IPS DF 4.7 (cell line): ENCODE measurements at regions not wholly inside any gene's neighbourhood (a gene's known extent, or its start where the extent isn't known, plus 50 kb on each side); places are given as distances from the start of the nearest gene placed in this dataset.

Experiments used
- DNase-seq: peaks from one replicate; pipeline ENCODE4 v3.0.0-alpha.2; 2013; ENCODE audit warnings: low spot score; ENCODE audit errors: extremely low read depth

DNA sequence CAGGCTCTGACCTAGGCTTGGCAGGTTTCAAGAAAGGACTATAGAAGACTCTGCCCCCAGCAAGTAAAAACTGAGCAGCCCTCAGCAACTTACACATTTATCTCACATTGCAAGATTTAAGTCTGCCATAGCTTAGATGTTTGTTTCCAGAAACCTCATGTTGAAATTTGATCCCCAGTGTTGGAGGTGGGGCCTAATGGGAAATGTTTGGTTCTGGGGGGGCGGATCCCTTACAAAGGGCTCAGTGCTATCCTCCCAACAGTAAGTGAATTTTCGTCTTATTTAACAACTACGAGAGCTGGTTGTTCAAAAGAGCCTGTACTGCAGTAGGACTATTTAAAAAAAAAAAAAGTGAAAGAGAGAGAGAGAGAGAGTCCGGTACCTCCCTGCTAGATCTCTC lies 125.2 kb upstream of the PROK2 start:
- DNase-seq: no peak

DNA sequence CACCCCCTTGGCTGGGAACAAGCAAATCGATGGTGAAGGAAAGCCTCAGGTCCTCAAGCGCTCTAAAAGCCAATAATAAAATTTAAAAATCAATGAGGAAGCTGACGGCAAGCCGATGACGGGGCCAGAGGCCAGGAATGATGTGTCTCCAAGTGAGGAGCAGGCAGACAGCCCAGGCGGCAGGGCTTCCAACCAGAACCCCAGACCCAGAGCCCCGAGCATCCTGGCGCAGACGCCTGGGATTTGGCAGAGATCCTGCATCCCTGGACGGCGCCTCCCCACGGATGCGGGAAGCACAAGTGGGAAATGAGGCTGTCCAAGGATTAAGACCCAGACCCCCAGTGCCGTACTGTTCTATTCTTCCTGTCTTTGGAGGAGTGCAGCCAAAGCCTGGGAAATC lies 123.0 kb upstream of the PROK2 start:
- DNase-seq: no peak

DNA sequence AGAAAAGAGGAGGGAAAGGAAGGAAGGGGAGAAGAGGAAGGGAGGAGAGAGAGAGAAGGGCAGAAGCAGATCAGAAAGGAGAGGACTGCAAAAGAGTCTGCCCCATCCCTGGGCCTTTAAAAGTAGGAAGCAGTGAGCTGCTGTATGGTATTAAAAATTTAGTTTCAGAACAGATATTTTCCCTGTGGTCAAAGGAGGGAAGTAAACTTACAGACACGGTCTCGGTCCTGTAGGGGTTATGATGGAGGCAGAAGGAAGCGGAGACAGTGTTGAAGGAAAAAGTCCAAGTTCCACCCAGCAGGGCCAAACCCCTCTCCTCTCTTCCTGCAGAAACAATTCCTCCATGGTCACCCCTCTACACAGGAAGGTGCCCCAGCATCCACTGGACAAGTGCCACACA lies 122.0 kb upstream of the PROK2 start:
- DNase-seq: no peak

DNA sequence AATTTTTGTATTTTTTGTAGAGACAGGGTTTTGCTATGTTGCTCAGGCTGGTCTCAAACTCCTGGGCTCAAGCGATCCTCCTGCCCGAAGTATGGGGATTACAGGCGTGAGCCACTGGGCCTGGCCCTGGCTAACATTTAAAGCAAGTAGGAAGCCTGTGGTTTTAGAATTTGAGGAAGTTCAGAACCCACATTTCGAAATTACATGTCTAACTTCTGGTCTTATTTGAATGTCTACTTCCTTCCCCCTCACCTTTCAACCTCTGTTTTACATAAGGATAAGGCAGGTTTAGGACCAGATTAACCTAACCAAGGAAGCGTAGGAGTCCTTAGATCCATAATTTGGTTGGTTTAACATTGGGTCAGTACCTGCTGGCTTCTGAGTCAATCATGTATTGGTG lies 120.5 kb upstream of the PROK2 start:
- no peak for DNase-seq

DNA sequence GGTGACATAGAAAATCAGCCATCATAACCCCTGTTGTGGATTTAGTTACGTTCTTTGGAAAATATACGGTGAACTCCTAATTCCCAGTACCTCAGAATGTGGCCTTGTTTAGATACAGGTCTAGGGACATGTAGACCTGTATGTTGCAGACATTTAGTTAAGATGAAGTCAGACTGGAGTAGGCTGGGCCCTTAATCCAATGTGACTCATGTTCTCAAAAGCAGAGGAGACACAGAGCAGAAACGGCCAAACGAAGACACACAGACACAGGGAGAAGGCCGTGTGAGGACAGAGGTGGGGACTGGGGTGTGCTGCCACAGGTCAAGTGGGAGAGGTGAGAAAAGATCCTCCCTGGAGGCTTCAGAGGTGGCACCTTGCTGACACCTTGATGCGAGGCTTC lies 119.0 kb upstream of the PROK2 start:
- no peak for DNase-seq

DNA sequence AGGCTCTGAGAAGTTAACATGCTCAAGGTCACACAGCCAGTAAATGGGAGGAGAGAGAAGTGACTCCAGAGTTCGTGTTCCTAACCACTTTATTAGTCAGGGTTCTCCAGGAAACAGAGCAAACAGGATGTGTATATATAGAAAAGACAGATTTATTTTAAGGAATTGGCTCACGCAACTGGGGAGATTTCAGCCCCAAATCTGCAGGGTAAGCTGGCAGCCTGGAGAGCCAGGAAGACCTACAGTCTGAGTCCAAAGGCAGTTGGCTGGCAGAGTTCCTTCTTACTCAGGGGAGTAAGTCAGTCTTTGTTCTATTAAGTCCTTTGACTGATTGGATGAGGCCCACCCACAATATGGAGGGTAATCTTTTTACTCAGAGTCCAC lies 118.2 kb upstream of the PROK2 start:
- DNase-seq: no peak

DNA sequence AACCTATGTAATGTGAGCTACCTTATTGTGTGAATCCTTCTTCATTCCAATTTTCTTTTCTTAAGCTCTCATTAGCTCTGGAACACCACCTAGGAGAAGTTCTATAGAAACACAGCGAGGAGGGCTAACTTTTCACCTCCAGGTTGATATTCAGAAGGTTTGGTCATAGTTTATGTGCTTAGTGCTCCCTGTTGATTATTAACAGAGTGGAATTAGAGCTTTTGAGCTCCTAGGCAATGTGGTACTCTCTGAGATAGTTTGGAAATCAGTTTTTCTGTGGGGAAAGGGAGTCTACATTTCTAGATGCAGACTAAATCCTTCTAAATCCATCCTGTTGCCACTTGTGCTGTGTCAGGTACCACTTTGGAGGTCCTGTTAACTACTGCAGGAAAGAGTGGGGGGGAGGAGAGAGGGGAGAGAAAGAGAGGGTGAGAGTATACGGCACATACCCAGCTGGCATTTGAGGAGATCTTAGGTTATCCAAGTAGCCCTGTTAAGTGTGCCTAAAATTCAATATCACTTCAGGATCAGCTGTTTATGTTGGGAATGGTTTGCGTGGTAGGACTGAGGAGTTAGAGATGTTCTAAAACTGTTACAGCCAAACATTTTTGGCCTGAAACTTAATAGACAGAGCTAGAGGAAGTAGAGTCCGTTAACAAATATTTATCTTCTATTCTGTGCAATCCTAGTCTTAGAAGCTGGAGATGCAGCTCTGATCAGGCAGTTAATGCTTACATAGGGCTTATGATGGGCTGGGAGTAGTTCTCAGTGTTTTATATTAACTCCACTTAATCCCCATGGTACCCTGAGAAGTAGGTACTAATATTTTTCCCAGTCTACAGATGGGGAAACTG lies 117.5 kb upstream of the PROK2 start:
- no peak for DNase-seq

DNA sequence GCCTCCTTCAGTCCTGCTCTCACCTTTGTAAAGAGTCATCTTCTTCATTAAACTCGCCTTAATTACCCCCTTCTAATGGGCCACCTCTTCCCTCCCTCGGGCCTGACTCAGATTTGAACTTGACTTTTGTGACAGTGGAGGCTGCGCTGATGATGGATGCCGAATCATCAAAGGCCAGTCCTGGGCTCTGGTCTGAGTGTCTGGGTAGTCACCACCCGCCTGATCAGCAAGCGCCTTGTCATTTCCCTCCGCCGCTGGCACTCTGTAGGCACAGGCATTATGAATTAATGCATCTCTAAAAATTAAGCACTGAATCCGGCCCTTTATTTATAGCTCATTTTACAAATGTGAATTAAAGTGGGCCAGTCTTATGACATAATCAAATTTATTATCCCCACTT lies 116.7 kb upstream of the PROK2 start:
- no peak for DNase-seq

DNA sequence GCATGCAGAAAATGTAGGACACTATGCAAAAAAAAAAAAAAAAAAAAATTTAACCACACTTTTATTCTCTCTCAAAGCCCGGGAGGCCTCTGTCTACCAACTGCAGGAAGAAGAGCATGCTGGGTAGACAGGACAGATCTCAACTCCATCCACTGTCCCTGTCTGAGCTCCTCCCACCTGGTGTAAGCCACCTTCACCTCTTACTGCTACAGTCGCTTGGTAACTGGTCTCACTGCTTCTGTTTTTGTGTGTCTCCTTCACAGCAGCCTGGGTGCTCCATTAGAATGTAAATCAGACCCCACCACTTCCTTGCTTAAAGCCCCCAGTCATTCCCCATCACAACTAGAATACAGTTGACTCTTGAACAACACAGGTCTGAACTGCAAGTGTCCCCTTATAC lies 115.1 kb upstream of the PROK2 start:
- DNase-seq: no peak

DNA sequence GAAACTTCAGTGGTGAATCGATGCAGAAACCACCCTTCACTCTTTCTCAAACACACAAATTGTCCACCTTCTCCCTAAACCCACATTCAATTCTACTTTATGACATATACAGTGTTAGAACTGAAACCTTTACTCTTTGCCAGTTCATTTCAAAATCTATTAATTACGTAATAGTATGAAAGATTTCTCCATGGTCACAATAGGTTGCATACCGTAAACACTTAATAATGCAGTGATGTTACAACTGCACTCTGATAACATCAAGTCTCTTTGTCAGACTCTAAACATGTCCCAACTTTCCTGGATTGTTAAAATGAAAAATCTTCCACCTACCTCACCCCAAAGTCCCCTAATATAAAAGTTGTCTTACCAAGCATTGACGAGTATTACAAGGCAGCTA lies 111.8 kb upstream of the PROK2 start:
- no peak for DNase-seq

DNA sequence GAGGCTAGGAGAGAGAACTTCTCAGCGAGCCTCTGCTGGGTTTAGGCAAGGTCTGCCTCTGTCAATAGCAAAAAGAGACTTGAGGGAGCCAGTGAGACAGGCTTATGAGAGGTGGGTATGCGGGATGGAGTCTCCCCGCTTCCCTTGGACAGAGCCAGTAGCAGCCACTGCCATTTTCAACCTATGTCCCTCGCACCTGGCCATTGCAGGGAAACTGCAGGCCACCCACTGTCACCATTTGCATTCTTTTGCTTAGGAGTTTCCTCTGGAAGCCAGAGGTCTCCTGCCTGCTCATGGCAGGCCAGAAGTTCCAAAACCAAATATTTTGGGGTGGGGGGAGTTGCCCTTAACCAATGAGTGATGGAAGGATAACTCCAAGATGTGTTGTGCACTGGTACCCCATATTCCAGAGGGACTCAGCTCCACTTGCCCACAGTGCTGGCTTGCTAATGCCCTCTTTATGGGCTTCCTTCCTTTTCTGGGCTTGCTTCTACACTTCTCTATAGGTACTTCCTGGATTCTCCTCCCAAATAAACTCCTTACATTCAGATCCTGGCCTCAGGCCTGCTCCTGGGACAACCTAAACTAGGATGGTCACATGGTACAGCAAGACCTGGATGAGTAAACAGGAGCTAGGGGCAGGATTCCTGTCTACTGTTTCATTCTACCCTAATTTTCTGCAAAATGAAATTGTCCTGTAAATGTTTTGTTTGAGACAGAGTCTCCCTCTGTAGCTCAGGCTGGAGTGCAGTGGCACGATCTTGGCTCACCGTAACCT lies 108.9 kb upstream of the PROK2 start:
- no peak for DNase-seq

DNA sequence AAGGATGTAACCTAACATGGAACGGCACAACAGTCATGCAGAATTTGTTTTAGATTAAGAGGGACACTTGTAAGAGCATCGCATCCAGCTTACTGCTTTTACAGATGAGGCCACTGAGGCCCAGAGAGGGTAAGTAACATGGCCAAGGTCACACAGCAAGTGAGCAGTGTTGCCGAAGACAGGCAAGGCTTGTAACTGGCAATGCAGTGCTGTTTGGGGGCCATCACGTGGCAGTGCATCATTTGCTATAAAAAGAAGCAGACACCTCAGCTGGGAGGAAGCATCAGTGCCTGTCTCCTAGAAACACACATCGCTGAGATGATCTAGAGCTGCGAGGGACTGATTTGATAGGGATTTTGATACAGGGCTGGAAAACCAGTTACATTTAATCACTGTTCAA lies 108.2 kb upstream of the PROK2 start:
- DNase-seq: no peak

DNA sequence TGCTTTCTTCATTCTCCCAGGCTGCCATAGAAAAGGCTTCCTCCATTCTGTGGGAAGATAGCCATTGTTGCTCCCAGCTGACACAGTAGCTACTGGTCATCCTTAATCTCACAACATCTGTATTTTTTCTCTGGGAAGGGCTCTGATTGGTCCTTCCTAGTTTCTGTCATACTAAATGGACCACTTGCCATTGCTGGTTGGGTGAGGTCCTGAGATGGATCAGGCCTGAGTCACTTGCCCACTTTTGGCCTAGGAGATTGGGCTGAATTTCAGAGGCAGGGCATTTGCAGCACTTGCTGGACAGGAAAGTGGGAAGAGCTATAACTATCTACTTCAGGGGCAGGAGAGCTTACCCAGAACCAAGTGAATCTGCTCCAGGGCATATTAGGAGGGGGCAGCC lies 106.5 kb upstream of the PROK2 start:
- no peak for DNase-seq

DNA sequence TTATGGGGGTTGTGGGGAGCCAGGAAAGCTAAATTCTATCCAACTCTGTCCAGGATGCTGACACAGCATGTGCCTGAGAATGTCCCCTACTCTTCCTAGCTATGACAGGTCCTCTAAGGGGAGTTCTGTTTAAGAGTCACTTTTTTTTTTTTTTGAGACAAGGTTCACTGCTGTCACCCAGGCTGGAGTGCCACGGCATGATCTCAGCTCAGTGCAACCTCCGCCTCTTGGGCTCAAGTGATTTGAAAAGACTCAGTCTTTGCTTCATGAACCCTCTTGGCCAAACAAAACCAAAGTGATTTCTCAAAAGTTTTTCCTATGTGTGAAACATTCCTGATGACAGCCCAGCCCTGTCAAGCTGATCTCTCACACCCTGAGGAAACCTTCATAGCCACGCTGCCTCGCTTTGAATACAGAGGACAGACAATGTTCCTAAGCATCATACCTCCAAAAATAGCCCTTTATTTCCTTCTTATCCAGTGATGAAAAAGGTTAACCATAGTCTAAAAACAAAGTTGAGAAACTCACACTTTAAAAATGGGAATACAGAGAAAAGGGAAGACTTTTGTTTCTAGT lies 105.5 kb upstream of the PROK2 start:
- DNase-seq: no peak

DNA sequence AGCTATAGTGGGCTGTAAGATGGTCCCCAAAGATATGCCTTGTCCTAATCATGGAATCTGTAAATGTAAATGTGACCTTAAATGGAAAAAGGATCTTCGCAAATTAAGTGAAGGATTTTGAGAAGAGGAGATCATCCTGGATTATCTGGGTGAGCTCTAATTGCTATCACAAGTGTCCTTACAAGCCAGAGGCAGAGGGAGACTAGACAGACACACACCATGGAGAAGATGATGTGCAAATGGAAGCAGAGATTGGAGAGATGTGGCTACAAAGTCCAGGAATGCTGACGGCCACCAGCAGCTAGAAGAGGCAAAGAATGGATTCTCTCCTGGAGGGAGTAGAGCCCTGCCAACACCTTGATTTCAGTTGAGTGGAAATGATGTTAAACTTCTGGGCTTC lies 102.3 kb upstream of the PROK2 start:
- DNase-seq: no peak

DNA sequence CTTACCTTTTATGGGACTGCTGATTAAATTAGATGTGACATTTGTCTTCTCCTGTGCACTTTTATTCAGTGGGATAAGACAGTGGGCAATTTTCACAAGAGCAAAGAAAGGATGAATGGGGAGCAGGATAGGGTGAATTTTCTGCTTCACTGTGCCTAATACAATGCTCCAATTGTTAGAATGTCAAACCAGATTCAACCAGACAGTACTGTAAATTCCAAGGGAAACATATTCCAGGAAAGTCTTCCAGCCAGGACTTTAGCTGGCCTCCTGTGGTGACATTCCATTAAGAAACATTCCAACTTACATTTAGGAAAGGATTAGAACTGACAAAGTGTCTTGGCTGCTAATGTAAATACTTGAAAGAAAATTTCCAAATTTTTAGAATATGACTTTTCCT lies 100.1 kb upstream of the PROK2 start:
- DNase-seq: no peak

DNA sequence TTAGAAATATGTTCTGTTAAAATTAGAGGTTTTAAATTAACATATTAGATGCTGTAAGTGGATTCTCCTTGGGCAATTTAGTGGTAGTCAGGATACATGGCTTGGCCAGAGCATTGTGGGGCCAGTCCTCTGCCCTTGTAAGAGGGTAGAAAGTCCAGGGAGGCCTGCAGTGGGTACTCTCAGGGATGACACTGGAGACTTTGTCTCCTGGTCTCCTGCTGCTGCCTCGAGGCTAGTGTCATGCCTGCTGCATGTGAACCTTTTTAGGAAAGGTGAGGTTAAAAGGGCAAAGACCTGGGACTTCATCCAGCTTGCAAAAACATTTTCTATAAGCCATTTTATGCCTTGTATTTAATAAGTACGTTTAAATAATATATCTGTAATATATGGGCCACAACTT lies 96.8 kb upstream of the PROK2 start:
- DNase-seq: no peak

DNA sequence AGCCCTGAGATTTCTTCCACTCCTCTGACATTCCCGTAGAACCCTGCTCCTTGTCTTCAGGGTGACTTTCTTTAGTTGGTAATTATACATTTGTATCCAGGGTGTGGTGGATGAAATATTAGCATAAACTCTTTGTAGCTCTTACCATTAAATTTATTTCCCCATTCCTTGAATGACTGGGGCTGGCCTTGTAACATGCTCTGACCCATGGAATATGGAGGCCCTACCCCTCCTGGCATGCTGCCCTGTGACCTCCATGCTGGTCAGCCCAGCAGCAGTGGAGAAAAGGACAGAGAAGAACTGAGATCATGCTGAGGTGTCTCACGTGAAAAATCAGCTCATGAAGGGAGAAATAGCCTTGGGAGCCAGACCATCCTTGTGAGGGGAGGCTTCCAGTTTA lies 96.1 kb upstream of the PROK2 start:
- no peak for DNase-seq

DNA sequence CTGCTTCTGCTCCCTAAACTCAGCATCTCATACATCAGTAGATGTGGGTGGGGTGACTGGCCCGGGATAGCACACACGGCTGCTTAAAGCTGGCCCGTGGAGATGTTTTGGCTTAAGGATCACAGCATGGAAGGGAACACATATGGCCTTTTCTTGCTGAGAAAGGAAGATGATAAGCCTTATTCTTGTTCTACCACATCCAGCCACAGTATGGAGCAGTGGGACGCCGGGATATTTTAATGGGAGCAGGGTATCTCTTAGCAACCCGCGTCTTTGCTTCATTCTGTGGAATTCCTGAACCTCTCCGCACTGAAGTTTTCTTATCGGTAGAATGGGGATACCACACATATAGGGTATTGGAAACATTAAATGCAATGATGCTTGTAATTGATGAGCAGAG lies 94.1 kb upstream of the PROK2 start:
- no peak for DNase-seq

DNA sequence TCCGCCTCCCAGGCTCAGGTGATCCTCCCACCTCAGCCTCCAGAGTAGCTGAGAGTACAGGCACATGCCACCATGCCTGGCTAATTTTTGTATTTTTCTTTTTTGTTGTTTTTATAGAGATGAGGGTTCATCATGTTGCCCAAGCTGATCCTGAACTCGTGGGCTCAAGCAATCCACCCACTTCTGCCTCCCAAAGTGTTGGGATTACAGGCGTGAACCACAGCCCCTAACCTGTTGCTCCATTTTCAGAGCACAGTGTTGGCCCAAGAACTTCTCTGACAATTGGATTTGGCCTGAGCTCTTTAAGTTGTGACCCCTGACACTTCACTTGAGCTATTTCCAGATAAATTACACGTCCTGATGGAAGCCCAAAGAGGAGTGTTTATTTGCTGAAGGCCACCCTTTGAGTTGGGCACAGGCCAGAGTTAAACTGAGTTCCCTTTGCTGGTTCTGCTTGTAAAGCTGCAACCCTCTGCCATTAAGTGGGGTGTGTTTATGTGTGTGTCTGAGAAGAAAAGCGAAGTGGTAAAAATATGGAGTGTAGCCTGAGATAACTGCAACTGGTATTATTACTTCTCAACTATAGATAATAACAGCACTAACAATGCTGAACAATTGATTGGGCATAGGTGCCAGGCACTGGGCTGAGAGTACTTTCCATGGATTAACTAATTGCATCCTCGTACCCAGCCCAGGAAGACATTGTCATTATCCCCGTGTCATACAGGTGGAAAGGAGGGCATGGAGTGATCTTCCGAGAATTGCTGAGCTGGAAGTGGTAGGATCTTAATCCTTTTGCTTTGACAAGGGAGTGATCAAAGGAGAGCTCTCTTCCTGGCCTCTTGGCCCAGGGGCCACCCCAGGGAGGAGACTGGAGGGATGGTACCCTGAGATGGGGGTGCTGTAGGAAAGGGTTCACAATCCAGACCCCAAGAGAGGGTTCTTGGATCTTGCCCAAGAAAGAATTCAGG lies 91.5 kb upstream of the PROK2 start:
- no peak for DNase-seq

DNA sequence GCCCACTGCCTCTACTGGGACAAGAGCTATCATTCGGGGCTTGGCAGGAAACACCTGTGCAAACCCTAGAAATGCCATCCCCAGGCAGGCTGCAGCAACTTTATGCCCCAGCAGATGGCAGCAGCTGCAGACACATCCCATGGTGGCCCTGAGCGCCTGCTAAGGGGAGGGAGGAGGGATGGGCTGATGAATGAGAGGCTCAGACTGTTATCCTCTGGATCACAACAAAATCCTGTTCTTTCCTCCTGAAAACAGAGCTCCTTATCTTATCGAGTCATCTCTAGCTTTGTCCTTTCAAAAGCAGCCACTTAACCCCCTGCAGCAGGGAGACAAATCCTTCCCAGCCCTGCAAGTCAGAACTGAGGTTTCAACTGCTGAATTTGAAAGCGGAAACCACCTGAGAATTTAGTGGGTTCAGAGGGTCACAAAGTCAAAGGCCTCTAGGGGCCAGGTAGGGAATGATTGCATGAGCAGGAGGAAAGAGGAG lies 90.6 kb upstream of the PROK2 start:
- peak; percentile 82 for DNase-seq
